HEK293 (cell line): ENCODE measurements at regions not wholly inside any gene's neighbourhood (a gene's known extent, or its start where the extent isn't known, plus 50 kb on each side); places are given as distances from the start of the nearest gene placed in this dataset.
"Not testable (repeated sequence)": the region's sequence is repeated elsewhere in the genome, so short reads cannot be mapped to it uniquely, and the experiment has no call there.

Experiments
- CTCF ChIA-PET: fragments of 350-600 bp; formaldehyde crosslinking; extraction: SDS; loops from one replicate; lab custom pipeline; 2021; ENCODE audit warnings: antibody characterized with exemption; lab: Yijun Ruan, JAX
- POLR2A ChIA-PET: fragments of 300-600 bp; formaldehyde crosslinking; extraction: SDS; loops from one replicate; lab custom pipeline; 2020; ENCODE audit warnings: antibody characterized with exemption, inconsistent platforms; lab: Yijun Ruan, JAX
- H3K27ac ChIP-seq: fragments of 200-500 bp; sonication (Bioruptor generic); 2 replicates; pipeline ENCODE4 v1.5.1; 2014; ENCODE audit warnings: low read depth, low read length, control low read depth, inconsistent platforms; ENCODE audit errors: extremely low read depth
- H3K36me3 ChIP-seq, 2 experiments: fragments of 200-500 bp in 1 of 2; sonication (Bioruptor generic) in 1 of 2; 1 replicate in 1 of 2; 2 replicates in 1 of 2; pipeline ENCODE4 v1.5.1; 2014 to 2017; ENCODE audit warnings: inconsistent platforms in 2 of 2, low read length in 2 of 2; ENCODE audit not compliant: control insufficient read depth in 2 of 2, insufficient read depth in 1 of 2
- H3K4me1 ChIP-seq: fragments of 200-500 bp; sonication (Bioruptor generic); 2 replicates; pipeline ENCODE4 v1.5.1; 2014; ENCODE audit warnings: mild to moderate bottlenecking, low read length, inconsistent platforms; ENCODE audit not compliant: control insufficient read depth, insufficient read depth
- H3K4me3 ChIP-seq: 2 replicates; pipeline ENCODE4 v1.5.1; 2011; ENCODE audit warnings: low read depth, mild to moderate bottlenecking, control low read depth, low read length, moderate library complexity
- H3K9me3 ChIP-seq: fragments of 200-500 bp; sonication (Bioruptor generic); 2 replicates; pipeline ENCODE4 v1.5.1; 2014; ENCODE audit warnings: low read depth, low read length, inconsistent platforms; ENCODE audit not compliant: control insufficient read depth, insufficient read depth
- BCL11A ChIP-seq: fragments of 450-650 bp; formaldehyde crosslinking; IDR thresholded peaks from 2 replicates; pipeline ENCODE4 v1.5.1; 2016; ENCODE audit warnings: low read depth, missing biosample characterization, missing genetic modification characterization
- EGR2 ChIP-seq: fragments of 450-650 bp; formaldehyde crosslinking; IDR thresholded peaks from 2 replicates; pipeline ENCODE4 v1.5.1; 2016; ENCODE audit warnings: low read depth, missing biosample characterization, missing genetic modification characterization
- FEZF1 ChIP-seq: fragments of 450-650 bp; formaldehyde crosslinking; IDR thresholded peaks from 2 replicates; pipeline ENCODE4 v1.5.1; 2016; ENCODE audit warnings: missing biosample characterization, missing genetic modification characterization
- GFI1B ChIP-seq: fragments of 450-650 bp; formaldehyde crosslinking; IDR thresholded peaks from 2 replicates; pipeline ENCODE4 v1.5.1; 2016; ENCODE audit warnings: missing biosample characterization, missing genetic modification characterization
- HOXC10 ChIP-seq: sonication (generic); formaldehyde crosslinking; IDR thresholded peaks from 2 replicates; pipeline ENCODE4 v1.8.1; 2023; ENCODE audit warnings: mild to moderate bottlenecking, missing genetic modification reagents
- PRDM2 ChIP-seq: fragments of 450-650 bp; formaldehyde crosslinking; IDR thresholded peaks from 2 replicates; pipeline ENCODE4 v1.5.1; 2016; ENCODE audit warnings: missing biosample characterization, missing genetic modification characterization, borderline replicate concordance
- RBAK ChIP-seq: fragments of 450-650 bp; formaldehyde crosslinking; IDR thresholded peaks from 2 replicates; pipeline ENCODE4 v1.5.1; 2016; ENCODE audit warnings: missing biosample characterization, missing genetic modification characterization
- SP7 ChIP-seq: fragments of 450-650 bp; formaldehyde crosslinking; IDR thresholded peaks from 2 replicates; pipeline ENCODE4 v1.5.1; 2016; ENCODE audit warnings: missing biosample characterization, missing genetic modification characterization
- ZBTB17 ChIP-seq: fragments of 450-650 bp; formaldehyde crosslinking; IDR thresholded peaks from 2 replicates; pipeline ENCODE4 v1.5.1; 2016; ENCODE audit warnings: missing biosample characterization, missing genetic modification characterization
- ZFP69B ChIP-seq: fragments of 450-650 bp; formaldehyde crosslinking; IDR thresholded peaks from 2 replicates; pipeline ENCODE4 v1.5.1; 2016; ENCODE audit warnings: missing biosample characterization, missing genetic modification characterization
- ZNF133 ChIP-seq: fragments of 450-650 bp; formaldehyde crosslinking; IDR thresholded peaks from 2 replicates; pipeline ENCODE4 v1.5.1; 2016; ENCODE audit warnings: missing biosample characterization, missing genetic modification characterization
- ZNF211 ChIP-seq: fragments of 450-650 bp; formaldehyde crosslinking; IDR thresholded peaks from 2 replicates; pipeline ENCODE4 v1.5.1; 2016; ENCODE audit warnings: low read depth, missing biosample characterization, missing genetic modification characterization
- ZNF221 ChIP-seq: fragments of 450-650 bp; formaldehyde crosslinking; IDR thresholded peaks from 2 replicates; pipeline ENCODE4 v1.5.1; 2017; ENCODE audit warnings: missing biosample characterization, missing genetic modification characterization, borderline replicate concordance
- ZNF404 ChIP-seq: fragments of 450-650 bp; formaldehyde crosslinking; IDR thresholded peaks from 2 replicates; pipeline ENCODE4 v1.5.1; 2017; ENCODE audit warnings: missing biosample characterization, missing genetic modification characterization
- ZNF530 ChIP-seq: fragments of 450-650 bp; formaldehyde crosslinking; IDR thresholded peaks from 2 replicates; pipeline ENCODE4 v1.5.1; 2016; ENCODE audit warnings: low read depth, missing biosample characterization, missing genetic modification characterization
- ZNF558 ChIP-seq: fragments of 450-650 bp; formaldehyde crosslinking; IDR thresholded peaks from 2 replicates; pipeline ENCODE4 v1.5.1; 2016; ENCODE audit warnings: missing biosample characterization, missing genetic modification characterization
- ZNF580 ChIP-seq: fragments of 450-650 bp; formaldehyde crosslinking; IDR thresholded peaks from 2 replicates; pipeline ENCODE4 v1.5.1; 2016; ENCODE audit warnings: missing biosample characterization, missing genetic modification characterization
- ZNF585B ChIP-seq: fragments of 450-650 bp; formaldehyde crosslinking; IDR thresholded peaks from 2 replicates; pipeline ENCODE4 v1.5.1; 2016; ENCODE audit warnings: missing biosample characterization, missing genetic modification characterization
- ZNF792 ChIP-seq: fragments of 450-650 bp; formaldehyde crosslinking; IDR thresholded peaks from 2 replicates; pipeline ENCODE4 v1.5.1; 2016; ENCODE audit warnings: missing biosample characterization, missing genetic modification characterization
- ZNF843 ChIP-seq: fragments of 450-650 bp; formaldehyde crosslinking; IDR thresholded peaks from 2 replicates; pipeline ENCODE4 v1.5.1; 2016; ENCODE audit warnings: missing biosample characterization, missing genetic modification characterization
- ZSCAN30 ChIP-seq: fragments of 450-650 bp; IDR thresholded peaks from 2 replicates; pipeline ENCODE4 v1.5.1; 2018; ENCODE audit warnings: missing biosample characterization, mild to moderate bottlenecking, missing genetic modification characterization, moderate library complexity
- TF ChIP-seq, protein P1 (sequence below): fragments of 450-650 bp; formaldehyde crosslinking; IDR thresholded peaks from 2 replicates; pipeline ENCODE4 v1.5.1; 2016; ENCODE audit warnings: missing biosample characterization, missing genetic modification characterization

DNA sequence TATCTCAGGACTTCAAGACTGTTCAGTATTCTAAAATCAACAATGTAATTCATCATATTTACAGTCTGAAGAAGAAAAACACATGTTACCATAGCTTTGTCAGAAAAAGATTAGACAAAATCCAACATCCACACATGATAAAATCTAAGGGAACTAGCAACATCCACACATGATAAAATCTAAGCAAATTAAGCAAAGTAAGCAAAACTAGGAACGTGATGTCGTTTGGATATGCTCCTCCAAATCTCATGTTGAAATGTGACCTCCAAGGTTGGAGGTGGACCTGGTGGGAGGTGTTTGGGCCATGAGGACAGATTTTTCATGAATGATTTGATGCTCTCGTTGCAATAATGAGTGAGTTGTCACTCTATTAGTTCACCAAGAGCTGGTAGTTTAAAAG is 717.3 kb upstream of the HS6ST1 start:
- CTCF ChIA-PET = interaction anchor here (0.6 kb wide), 1 partner anchor 874 kb away, joined by 6 read pairs; no protein-coding TSS in a partner anchor
- no peaks in the 10 kb centered on the region for H3K36me3 ChIP-seq
- no peak for TF ChIP-seq ZNF792
- no peak for TF ChIP-seq ZNF558 (tag by site-specific recombination)
- TF ChIP-seq BCL11A = no peak
- TF ChIP-seq SP7 (tag by site-specific recombination) = no peak
- TF ChIP-seq ZNF211 = no peak
- no peak for TF ChIP-seq ZNF585B (tag by site-specific recombination)
- TF ChIP-seq ZBTB17 = no peak
- no peak for TF ChIP-seq ZNF133 (tag by site-specific recombination)
- no peak for TF ChIP-seq ZNF530 (tag by site-specific recombination)
- no peak for TF ChIP-seq GFI1B
- TF ChIP-seq ZNF843 = no peak
- TF ChIP-seq, protein P1, sequence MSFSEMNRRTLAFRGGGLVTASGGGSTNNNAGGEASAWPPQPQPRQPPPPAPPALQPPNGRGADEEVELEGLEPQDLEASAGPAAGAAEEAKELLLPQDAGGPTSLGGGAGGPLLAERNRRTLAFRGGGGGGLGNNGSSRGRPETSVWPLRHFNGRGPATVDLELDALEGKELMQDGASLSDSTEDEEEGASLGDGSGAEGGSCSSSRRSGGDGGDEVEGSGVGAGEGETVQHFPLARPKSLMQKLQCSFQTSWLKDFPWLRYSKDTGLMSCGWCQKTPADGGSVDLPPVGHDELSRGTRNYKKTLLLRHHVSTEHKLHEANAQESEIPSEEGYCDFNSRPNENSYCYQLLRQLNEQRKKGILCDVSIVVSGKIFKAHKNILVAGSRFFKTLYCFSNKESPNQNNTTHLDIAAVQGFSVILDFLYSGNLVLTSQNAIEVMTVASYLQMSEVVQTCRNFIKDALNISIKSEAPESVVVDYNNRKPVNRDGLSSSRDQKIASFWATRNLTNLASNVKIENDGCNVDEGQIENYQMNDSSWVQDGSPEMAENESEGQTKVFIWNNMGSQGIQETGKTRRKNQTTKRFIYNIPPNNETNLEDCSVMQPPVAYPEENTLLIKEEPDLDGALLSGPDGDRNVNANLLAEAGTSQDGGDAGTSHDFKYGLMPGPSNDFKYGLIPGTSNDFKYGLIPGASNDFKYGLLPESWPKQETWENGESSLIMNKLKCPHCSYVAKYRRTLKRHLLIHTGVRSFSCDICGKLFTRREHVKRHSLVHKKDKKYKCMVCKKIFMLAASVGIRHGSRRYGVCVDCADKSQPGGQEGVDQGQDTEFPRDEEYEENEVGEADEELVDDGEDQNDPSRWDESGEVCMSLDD = no peak
- no peak for TF ChIP-seq HOXC10 (CRISPR knock-in tag)
- no peak for TF ChIP-seq ZSCAN30
- no peak for TF ChIP-seq ZNF221 (tag by site-specific recombination)
- TF ChIP-seq, all 188 proteins: peak for 0
- no peak overlapping the region for H3K27ac ChIP-seq
- POLR2A ChIA-PET = no interaction called here
- H3K9me3 ChIP-seq = no peaks in the 10 kb centered on the region
- no peaks in the 10 kb centered on the region for H3K4me1 ChIP-seq
- H3K4me3 ChIP-seq = no peak overlapping the region

DNA sequence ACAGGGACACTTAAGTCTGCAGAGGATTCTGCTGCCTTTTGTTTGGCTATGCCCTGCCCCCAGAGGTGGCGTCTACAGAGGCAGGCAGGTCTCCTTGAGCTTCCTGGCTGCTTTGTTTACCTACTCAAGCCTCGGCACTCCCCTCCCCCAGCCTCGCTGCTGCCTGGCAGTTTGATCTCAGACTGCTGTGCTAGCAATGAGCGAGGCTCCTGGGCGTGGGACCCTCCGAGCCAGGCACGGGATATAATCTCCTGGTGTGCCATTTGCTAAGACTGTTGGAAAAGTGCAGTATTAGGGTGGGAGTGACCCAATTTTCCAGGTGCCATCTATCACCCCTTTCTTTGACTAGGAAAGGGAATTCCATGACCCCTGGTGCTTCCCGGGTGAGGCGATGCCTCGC is 725.0 kb upstream of the HS6ST1 start:
- CTCF ChIA-PET, H3K4me1 ChIP-seq: not testable (repeated sequence)

GRCh38 chr2:129046475-129046874 is 727.8 kb upstream of the HS6ST1 start:
- POLR2A ChIA-PET, H3K4me1 ChIP-seq, H3K27ac ChIP-seq, CTCF ChIA-PET, H3K36me3 ChIP-seq, H3K4me3 ChIP-seq, H3K9me3 ChIP-seq: not testable (repeated sequence)

More for the DNA sequence above, 725.0 kb upstream of the HS6ST1 start:
- H3K4me3 ChIP-seq, H3K27ac ChIP-seq, POLR2A ChIA-PET, H3K9me3 ChIP-seq, H3K36me3 ChIP-seq: not testable (repeated sequence)

DNA sequence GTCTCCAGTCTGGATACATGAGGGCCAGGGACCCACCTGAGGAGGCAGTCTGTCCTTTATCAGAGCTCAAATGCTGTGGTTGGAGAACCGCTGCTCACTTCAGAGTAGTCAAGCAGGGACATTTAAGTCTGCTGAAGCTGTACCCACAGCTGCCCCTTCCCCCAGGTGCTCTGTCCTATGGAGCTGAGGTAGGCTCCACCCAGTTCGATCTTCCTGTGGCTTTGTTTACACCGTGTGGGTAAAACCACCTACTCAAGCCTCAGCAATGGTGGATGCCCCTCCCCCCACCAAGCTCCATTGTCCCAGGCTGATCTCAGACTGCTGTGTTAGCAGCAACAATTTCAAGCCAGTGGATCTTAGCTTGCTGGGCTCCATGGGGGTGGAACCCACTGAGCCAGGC is 731.4 kb upstream of the HS6ST1 start:
- Histone ChIP-seq H3K4me1 (no peaks in the 10 kb centered on the region), H3K27ac (no peak overlapping the region), H3K36me3 (no peaks in the 10 kb centered on the region), H3K4me3 (no peak overlapping the region), H3K9me3 (no peaks in the 10 kb centered on the region)
- ChIA-PET CTCF (no interaction called here), POLR2A (no interaction called here)
- TF ChIP-seq ZFP69B (tag by site-specific recombination) = no peak
- no peak for TF ChIP-seq PRDM2 (tag by site-specific recombination)
- no peak for TF ChIP-seq ZNF580 (tag by site-specific recombination)
- no peak for TF ChIP-seq ZNF404 (tag by site-specific recombination)
- no peak for TF ChIP-seq RBAK (tag by site-specific recombination)
- no peak for TF ChIP-seq FEZF1 (tag by site-specific recombination)
- TF ChIP-seq ZNF585B (tag by site-specific recombination) = no peak
- TF ChIP-seq EGR2 (tag by site-specific recombination) = peak; percentile 37; the same call in 1 of the 2 replicates
